ENCODE measurements at regions not wholly inside any gene's neighbourhood (a gene's known extent, or its start where the extent isn't known, plus 50 kb on each side); places are given as distances from the start of the nearest gene placed in this dataset.

DNA sequence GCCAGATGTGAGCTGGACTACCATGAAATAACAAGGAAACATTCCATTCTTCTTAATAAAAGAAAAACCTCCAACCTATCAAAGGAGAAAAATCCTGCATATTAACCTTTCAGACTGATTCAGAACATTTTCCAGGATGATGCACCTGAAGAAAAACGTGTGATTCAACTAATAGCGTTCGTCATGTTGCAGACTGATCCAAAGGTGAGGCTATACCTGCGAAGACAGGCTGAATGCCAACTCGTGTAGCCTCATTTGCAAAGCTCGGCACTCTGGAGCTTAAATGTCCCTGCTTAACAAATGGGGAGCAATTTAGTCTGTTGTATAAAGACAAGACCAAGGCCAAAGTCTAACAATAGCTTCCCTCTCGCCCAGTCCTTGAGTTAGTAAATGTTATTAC is 172.0 kb upstream of the NOCT start:
- Histone ChIP-seq H3K27me3 (no peaks in the 10 kb centered on the region), H3K9me3 (no peaks in the 10 kb centered on the region), H3K4me1 (no peaks in the 10 kb centered on the region), H3K36me3 (no peaks in the 10 kb centered on the region), H3K4me3 (ENCODE audit: low read depth, low read length) (no peak overlapping the region)
- TF ChIP-seq, protein P1, sequence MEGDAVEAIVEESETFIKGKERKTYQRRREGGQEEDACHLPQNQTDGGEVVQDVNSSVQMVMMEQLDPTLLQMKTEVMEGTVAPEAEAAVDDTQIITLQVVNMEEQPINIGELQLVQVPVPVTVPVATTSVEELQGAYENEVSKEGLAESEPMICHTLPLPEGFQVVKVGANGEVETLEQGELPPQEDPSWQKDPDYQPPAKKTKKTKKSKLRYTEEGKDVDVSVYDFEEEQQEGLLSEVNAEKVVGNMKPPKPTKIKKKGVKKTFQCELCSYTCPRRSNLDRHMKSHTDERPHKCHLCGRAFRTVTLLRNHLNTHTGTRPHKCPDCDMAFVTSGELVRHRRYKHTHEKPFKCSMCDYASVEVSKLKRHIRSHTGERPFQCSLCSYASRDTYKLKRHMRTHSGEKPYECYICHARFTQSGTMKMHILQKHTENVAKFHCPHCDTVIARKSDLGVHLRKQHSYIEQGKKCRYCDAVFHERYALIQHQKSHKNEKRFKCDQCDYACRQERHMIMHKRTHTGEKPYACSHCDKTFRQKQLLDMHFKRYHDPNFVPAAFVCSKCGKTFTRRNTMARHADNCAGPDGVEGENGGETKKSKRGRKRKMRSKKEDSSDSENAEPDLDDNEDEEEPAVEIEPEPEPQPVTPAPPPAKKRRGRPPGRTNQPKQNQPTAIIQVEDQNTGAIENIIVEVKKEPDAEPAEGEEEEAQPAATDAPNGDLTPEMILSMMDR (IDR thresholded peaks at IDR 0.05; ENCODE audit: low read depth, low read length) = no peak
- DNase-seq = no peak

DNA sequence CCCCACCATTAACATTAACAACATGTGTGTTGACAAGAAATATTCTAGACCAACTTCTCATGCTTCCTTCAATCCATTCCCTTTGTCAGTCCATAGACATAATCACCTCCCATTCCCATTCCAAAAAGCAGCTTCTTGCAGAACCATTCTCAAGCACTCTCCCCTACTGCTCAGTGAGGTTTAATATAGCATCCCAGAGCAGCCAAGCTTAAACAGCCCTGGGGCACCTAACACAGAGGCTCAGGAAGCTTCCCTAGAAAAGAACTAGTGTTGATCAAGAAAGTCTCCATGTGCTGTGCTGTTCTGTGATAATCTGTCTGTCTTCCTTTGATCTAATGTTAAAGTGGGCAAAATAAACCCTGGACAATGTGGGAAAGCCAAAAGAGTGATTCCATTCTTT is 174.2 kb upstream of the NOCT start:
- H3K4me3 ChIP-seq (ENCODE audit: low read depth, low read length) = no peak overlapping the region
- H3K4me1 ChIP-seq = no peaks in the 10 kb centered on the region
- no peaks in the 10 kb centered on the region for H3K27me3 ChIP-seq
- TF ChIP-seq, protein P1 (IDR thresholded peaks at IDR 0.05; ENCODE audit: low read depth, low read length) = no peak
- DNase-seq = no peak
- H3K36me3 ChIP-seq = no peaks in the 10 kb centered on the region
- no peaks in the 10 kb centered on the region for H3K9me3 ChIP-seq

DNA sequence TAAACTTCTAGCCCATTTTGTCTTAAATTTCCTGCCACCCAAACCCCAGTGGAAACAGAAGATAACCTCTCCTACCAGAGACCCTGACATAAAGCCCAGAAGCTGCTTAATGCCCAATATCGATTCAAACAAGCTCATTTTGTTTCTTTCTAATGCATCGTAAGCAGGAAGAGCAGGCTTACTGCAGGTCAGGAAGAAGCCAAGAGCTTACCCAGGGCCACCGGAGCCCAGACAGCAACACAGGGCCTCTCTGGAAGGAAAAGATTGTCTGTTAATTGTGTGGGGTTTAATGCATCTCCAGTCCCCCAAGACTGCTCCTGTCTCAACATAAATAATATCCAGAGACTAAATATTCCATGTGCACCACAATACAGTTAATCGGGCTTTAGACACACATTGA is 177.3 kb upstream of the NOCT start:
- H3K4me1 ChIP-seq = no peaks in the 10 kb centered on the region
- DNase-seq = no peak
- TF ChIP-seq, protein P1 (IDR thresholded peaks at IDR 0.05; ENCODE audit: low read depth, low read length) = no peak
- no peak overlapping the region for H3K4me3 ChIP-seq (ENCODE audit: low read depth, low read length)
- no peaks in the 10 kb centered on the region for H3K9me3 ChIP-seq
- H3K36me3 ChIP-seq = no peaks in the 10 kb centered on the region
- H3K27me3 ChIP-seq = no peaks in the 10 kb centered on the region

DNA sequence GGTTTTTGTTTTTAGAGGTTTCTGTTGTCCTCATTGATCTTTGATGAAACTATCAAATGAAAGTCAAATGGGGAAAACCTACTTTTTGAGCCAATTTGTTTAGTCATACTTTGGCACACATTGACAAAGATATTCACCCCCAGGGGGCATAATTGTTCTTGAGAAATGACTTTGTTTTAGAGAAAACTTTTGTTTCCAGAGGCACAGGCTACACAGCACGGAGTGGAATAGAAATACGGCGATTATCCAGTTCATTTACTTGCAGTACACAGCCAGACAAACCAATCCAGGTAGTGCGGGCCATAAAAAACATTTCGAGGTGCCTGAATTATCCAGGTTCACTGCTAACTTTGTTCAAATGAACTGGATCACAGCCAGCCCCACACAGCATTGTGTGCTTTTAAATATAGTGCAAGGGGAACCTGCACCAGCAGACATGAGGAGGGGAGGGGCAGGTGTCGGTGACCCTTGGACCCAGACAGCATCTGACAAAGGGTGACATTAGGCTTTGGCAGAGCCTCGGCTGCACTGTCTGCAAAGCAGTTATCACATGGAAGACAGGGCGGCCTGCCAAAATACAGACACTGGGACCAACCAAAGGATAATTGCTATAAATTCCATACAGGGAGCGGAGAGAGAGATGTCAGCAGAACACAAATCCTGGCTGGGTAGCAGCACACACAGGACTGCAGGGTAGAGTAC is 179.6 kb upstream of the NOCT start:
- Histone ChIP-seq H3K36me3 (no peaks in the 10 kb centered on the region), H3K27me3 (no peaks in the 10 kb centered on the region), H3K9me3 (no peaks in the 10 kb centered on the region), H3K4me3 (ENCODE audit: low read depth, low read length) (no peak overlapping the region), H3K4me1 (no peaks in the 10 kb centered on the region)
- TF ChIP-seq, protein P1 (IDR thresholded peaks at IDR 0.05; ENCODE audit: low read depth, low read length) = 0 out of 2 replicates have a peak, but pooled peaks have one; percentile 7
- DNase-seq = peak; percentile 56

DNA sequence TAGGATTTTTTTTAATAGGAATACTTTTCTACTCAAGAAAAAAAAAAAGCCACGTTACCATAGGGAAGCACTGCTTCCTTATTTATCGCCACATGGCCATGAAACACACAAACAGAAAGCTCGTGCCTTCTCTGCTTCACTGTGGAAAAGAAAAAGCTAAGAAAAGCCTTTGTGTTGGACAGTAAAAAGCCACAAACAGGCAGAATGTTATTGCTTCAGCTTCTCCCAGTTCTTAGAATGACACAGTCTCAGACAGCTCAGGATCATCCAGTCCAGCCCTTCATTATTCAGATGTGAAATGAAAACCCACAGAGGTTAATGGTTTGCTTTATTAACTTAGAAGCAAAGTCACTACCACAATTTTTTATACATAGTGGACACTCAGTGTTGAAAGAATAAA is 181.6 kb upstream of the NOCT start:
- TF ChIP-seq, protein P1 (IDR thresholded peaks at IDR 0.05; ENCODE audit: low read depth, low read length) = no peak
- H3K4me1 ChIP-seq = no peaks in the 10 kb centered on the region
- no peak overlapping the region for H3K4me3 ChIP-seq (ENCODE audit: low read depth, low read length)
- DNase-seq = no peak
- no peaks in the 10 kb centered on the region for H3K27me3 ChIP-seq
- H3K36me3 ChIP-seq = no peaks in the 10 kb centered on the region
- no peaks in the 10 kb centered on the region for H3K9me3 ChIP-seq

DNA sequence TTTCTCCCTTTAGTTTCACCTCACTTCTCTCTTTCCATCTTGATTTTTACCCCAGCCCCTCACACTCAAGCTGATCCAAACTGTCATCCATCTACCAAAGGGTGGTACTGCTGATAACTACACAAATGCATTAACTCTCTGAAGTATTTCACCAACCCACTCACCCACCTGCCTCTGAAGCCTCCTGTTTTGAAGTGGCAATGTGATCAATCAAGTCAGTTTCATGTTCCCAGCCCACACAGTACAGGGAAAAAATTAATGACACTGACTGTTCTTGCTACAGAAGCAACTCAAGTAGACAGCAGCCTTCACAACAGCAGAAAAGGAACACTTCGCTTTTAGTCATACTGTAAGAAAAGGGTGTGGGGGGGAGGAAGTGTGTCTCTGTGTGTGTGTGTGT is 183.0 kb upstream of the NOCT start:
- H3K4me3 ChIP-seq (ENCODE audit: low read depth, low read length) = no peak overlapping the region
- TF ChIP-seq, protein P1 (IDR thresholded peaks at IDR 0.05; ENCODE audit: low read depth, low read length) = no peak
- DNase-seq = no peak
- H3K4me1 ChIP-seq = no peaks in the 10 kb centered on the region
- H3K36me3 ChIP-seq = no peaks in the 10 kb centered on the region
- H3K27me3 ChIP-seq = no peaks in the 10 kb centered on the region
- H3K9me3 ChIP-seq = no peaks in the 10 kb centered on the region
